Activated T-cell treated with anti-CD3 and anti-CD28 coated beads for 1 hour (primary cell): ENCODE measurements at regions not wholly inside any gene's neighbourhood (a gene's known extent, or its start where the extent isn't known, plus 50 kb on each side); places are given as distances from the start of the nearest gene placed in this dataset.
"Not testable (repeated sequence)": the region's sequence is repeated elsewhere in the genome, so short reads cannot be mapped to it uniquely, and the experiment has no call there.

Source experiments
- DNase-seq: peaks from one replicate; pipeline ENCODE4 v3.0.0-alpha.2; 2020; ENCODE audit warnings: low read depth

- DNase-seq, result no peak
Observed at GRCh38 chr10:4151466-4151865, 366.5 kb upstream of the KLF6 start.

- DNase-seq, result no peak
Observed at GRCh38 chr10:4150676-4151075, 365.7 kb upstream of the KLF6 start.

- DNase-seq, result not testable (repeated sequence)
Observed at GRCh38 chr10:4149460-4149859, 364.5 kb upstream of the KLF6 start.

- DNase-seq, result no peak
Observed at GRCh38 chr10:4147245-4147644, 362.2 kb upstream of the KLF6 start.

- DNase-seq, result no peak
Observed at GRCh38 chr10:4144817-4145216, 359.8 kb upstream of the KLF6 start.

- no peak for DNase-seq
Observed at GRCh38 chr10:4141471-4141870, 356.5 kb upstream of the KLF6 start.

- no peak for DNase-seq
Observed at GRCh38 chr10:4138146-4138721, 353.2 kb upstream of the KLF6 start.

GRCh38 chr10:4137299-4137698 is 352.3 kb upstream of the KLF6 start:
- no peak for DNase-seq

- DNase-seq, result no peak
Observed at GRCh38 chr10:4136121-4136520, 351.1 kb upstream of the KLF6 start.

GRCh38 chr10:4132216-4132556 is 347.2 kb upstream of the KLF6 start:
- DNase-seq, result no peak

GRCh38 chr10:4131407-4132215 is 346.6 kb upstream of the KLF6 start:
- DNase-seq, result no peak

GRCh38 chr10:4130685-4131084 is 345.7 kb upstream of the KLF6 start:
- no peak for DNase-seq

GRCh38 chr10:4129866-4130477 is 345.0 kb upstream of the KLF6 start:
- DNase-seq, result no peak

- DNase-seq, result no peak
Observed at GRCh38 chr10:4127518-4128315, 342.7 kb upstream of the KLF6 start.

GRCh38 chr10:4125776-4126175 is 340.8 kb upstream of the KLF6 start:
- no peak for DNase-seq

GRCh38 chr10:4121502-4122380 is 336.7 kb upstream of the KLF6 start:
- DNase-seq, result no peak

GRCh38 chr10:4120096-4120853 is 335.3 kb upstream of the KLF6 start:
- DNase-seq, result no peak

GRCh38 chr10:4119107-4119506 is 334.1 kb upstream of the KLF6 start:
- DNase-seq, result no peak

GRCh38 chr10:4117604-4118003 is 332.6 kb upstream of the KLF6 start:
- no peak for DNase-seq

- no peak for DNase-seq
Observed at GRCh38 chr10:4111643-4112042, 326.6 kb upstream of the KLF6 start.

- DNase-seq, result no peak
Observed at GRCh38 chr10:4109469-4109868, 324.5 kb upstream of the KLF6 start.
